Testis (tissue), 2 donors: ENCODE measurements at regions not wholly inside any gene's neighbourhood (a gene's known extent, or its start where the extent isn't known, plus 50 kb on each side); places are given as distances from the start of the nearest gene placed in this dataset.

ENCODE experiments used
- DNase-seq: peaks from one replicate; pipeline ENCODE4 v3.0.0-alpha.2; 2019
- H3K27ac ChIP-seq, 2 donors: fragments of 200-600 bp; sonication (generic); one replicate each; pipeline ENCODE4 v1.5.1; 2019
- H3K27me3 ChIP-seq: fragments of 200-600 bp; sonication (generic); one replicate; pipeline ENCODE4 v1.5.1; 2019
- H3K36me3 ChIP-seq: fragments of 200-600 bp; sonication (generic); one replicate; pipeline ENCODE4 v1.5.1; 2017; ENCODE audit warnings: low read depth; ENCODE audit errors: missing control alignments
- H3K4me1 ChIP-seq: fragments of 200-600 bp; sonication (generic); one replicate; pipeline ENCODE4 v1.5.1; 2019
- H3K4me3 ChIP-seq, 2 donors: fragments of 200-600 bp; sonication (generic); one replicate each; pipeline ENCODE4 v1.5.1; 2017 to 2019
- H3K9me3 ChIP-seq: fragments of 200-600 bp; sonication (generic); one replicate; pipeline ENCODE4 v1.5.1; 2017
- CTCF ChIP-seq, 3 experiments: fragments of 450-650 bp in 2 of 3; fragments of 200-600 bp in 1 of 3; sonication (generic) in 1 of 3; IDR thresholded peaks; one replicate each; pipeline ENCODE4 v1.5.1; 2016 to 2019; ENCODE audit warnings: antibody characterized with exemption in 3 of 3, mild to moderate bottlenecking in 2 of 3, moderate library complexity in 1 of 3
- POLR2A ChIP-seq: fragments of 450-650 bp; IDR thresholded peaks from one replicate; pipeline ENCODE4 v1.6.1; 2017; ENCODE audit warnings: antibody characterized with exemption, mild to moderate bottlenecking, moderate library complexity
- WGBS, 2 donors: methylation state at CpG; one replicate each; pipeline ENCODE4 v1.1.5; 2018; 5-methylcytosine and 5-hydroxymethylcytosine counted together
- intact Hi-C: fragments of 100-400 bp; cut with DNase I; formaldehyde crosslinking; loops from one replicate; pipeline ENCODE4 v1.15.1; 2023; ENCODE audit warnings: low total_unique reads

- H3K27me3 ChIP-seq = no peaks in the 10 kb centered on the region
- H3K36me3 ChIP-seq = no peaks in the 10 kb centered on the region
- H3K27ac ChIP-seq = no peak overlapping the region
- no peak for DNase-seq
- intact Hi-C loops = no loop called here
- H3K4me3 ChIP-seq = no peak overlapping the region
- TF ChIP-seq POLR2A = no peak
- TF ChIP-seq CTCF (IDR thresholded peaks at IDR 0.05) = no peak
- 67 to 77% methylated on average over 2 of the region's 2 CpGs for WGBS, 2 donors
- no peaks in the 10 kb centered on the region for H3K9me3 ChIP-seq
- H3K4me1 ChIP-seq = no peaks in the 10 kb centered on the region
Observed at GRCh38 chr1:222413991-222414549, 133.8 kb downstream of the HHIPL2 start.

- intact Hi-C loops = no loop called here
- Histone ChIP-seq H3K4me1 (no peaks in the 10 kb centered on the region), H3K27ac (no peak overlapping the region), H3K36me3 (no peaks in the 10 kb centered on the region), H3K4me3 (no peak overlapping the region), H3K27me3 (no peaks in the 10 kb centered on the region), H3K9me3 (no peaks in the 10 kb centered on the region)
- TF ChIP-seq POLR2A = no peak
- TF ChIP-seq CTCF (IDR thresholded peaks at IDR 0.05) = no peak
- 50 to 58% methylated on average over 1 of the region's 1 CpG for WGBS, 2 donors
- DNase-seq = no peak
Observed at GRCh38 chr1:222413436-222413835, 134.5 kb downstream of the HHIPL2 start.

GRCh38 chr1:222404710-222405109 lies 143.2 kb downstream of the HHIPL2 start:
- Histone ChIP-seq H3K4me1 (no peaks in the 10 kb centered on the region), H3K27ac (no peak overlapping the region), H3K9me3 (no peaks in the 10 kb centered on the region), H3K36me3 (no peaks in the 10 kb centered on the region), H3K4me3 (no peak overlapping the region), H3K27me3 (no peaks in the 10 kb centered on the region)
- WGBS, 2 donors = 86 to 91% methylated on average over 4 of the region's 4 CpGs
- TF ChIP-seq CTCF (IDR thresholded peaks at IDR 0.05) (no peak), POLR2A (no peak)
- no peak for DNase-seq
- intact Hi-C loops = no loop called here

GRCh38 chr1:222399197-222399596 lies 148.7 kb downstream of the HHIPL2 start:
- H3K4me1 ChIP-seq = no peaks in the 10 kb centered on the region
- intact Hi-C loops = no loop called here
- no peaks in the 10 kb centered on the region for H3K27me3 ChIP-seq
- DNase-seq = no peak
- H3K9me3 ChIP-seq = no peaks in the 10 kb centered on the region
- H3K4me3 ChIP-seq = no peak overlapping the region
- H3K27ac ChIP-seq = no peak overlapping the region
- no peak for TF ChIP-seq CTCF (IDR thresholded peaks at IDR 0.05)
- no peak for TF ChIP-seq POLR2A
- no peaks in the 10 kb centered on the region for H3K36me3 ChIP-seq

- 60 to 85% methylated on average over 1 of the region's 1 CpG for WGBS, 2 donors
- intact Hi-C loops = no loop called here
- DNase-seq = no peak
- Histone ChIP-seq H3K4me1 (no peaks in the 10 kb centered on the region), H3K27me3 (no peaks in the 10 kb centered on the region), H3K4me3 (no peak overlapping the region), H3K27ac (no peak overlapping the region), H3K9me3 (no peaks in the 10 kb centered on the region), H3K36me3 (no peaks in the 10 kb centered on the region)
- TF ChIP-seq CTCF (IDR thresholded peaks at IDR 0.05) = no peak
- TF ChIP-seq POLR2A = no peak
Observed at GRCh38 chr1:222394224-222394623, 153.7 kb downstream of the HHIPL2 start.
